Gastroesophageal sphincter (tissue), 3 donors: ENCODE measurements at regions not wholly inside any gene's neighbourhood (a gene's known extent, or its start where the extent isn't known, plus 50 kb on each side); places are given as distances from the start of the nearest gene placed in this dataset.

Experiments used
- EP300 ChIP-seq: sonication (generic); formaldehyde crosslinking; IDR thresholded peaks from one replicate; pipeline ENCODE4 v1.6.1; 2017; ENCODE audit warnings: antibody characterized with exemption, mild to moderate bottlenecking
- POLR2AphosphoS5 ChIP-seq: sonication (generic); formaldehyde crosslinking; IDR thresholded peaks from one replicate; pipeline ENCODE4 v1.6.1; 2017; ENCODE audit warnings: antibody characterized with exemption
- TF ChIP-seq, protein P1 (sequence below), 4 experiments: fragments of 200-600 bp in 2 of 4; fragments of 450-650 bp in 2 of 4; sonication (generic) in 1 of 4; IDR thresholded peaks; one replicate each; pipeline ENCODE4 v1.5.1; 2017 to 2019; ENCODE audit warnings: antibody characterized with exemption in 4 of 4, mild to moderate bottlenecking in 2 of 4, moderate library complexity in 2 of 4

DNA sequence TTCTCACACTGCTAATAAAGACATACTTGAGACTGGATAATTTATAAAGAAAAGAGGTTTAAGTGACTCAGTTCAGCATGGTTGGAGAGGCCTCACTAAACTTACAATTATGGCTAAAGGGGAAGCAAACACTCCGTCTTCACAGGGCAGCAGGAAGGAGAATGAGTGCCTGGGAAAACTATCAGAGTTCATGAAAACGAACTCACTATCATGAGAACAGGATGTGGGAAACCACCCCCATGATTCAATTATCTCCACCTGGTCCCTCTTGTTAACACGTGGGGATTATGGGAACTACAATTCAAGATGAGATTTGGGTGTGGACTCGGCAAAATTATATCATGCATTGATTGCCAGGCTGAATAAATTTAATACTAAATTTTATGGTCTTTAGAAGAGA lies 592.7 kb downstream of the GRXCR1 start:
- TF ChIP-seq, protein P1, sequence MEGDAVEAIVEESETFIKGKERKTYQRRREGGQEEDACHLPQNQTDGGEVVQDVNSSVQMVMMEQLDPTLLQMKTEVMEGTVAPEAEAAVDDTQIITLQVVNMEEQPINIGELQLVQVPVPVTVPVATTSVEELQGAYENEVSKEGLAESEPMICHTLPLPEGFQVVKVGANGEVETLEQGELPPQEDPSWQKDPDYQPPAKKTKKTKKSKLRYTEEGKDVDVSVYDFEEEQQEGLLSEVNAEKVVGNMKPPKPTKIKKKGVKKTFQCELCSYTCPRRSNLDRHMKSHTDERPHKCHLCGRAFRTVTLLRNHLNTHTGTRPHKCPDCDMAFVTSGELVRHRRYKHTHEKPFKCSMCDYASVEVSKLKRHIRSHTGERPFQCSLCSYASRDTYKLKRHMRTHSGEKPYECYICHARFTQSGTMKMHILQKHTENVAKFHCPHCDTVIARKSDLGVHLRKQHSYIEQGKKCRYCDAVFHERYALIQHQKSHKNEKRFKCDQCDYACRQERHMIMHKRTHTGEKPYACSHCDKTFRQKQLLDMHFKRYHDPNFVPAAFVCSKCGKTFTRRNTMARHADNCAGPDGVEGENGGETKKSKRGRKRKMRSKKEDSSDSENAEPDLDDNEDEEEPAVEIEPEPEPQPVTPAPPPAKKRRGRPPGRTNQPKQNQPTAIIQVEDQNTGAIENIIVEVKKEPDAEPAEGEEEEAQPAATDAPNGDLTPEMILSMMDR (IDR thresholded peaks at IDR 0.05) = no peak
- TF ChIP-seq EP300 = no peak
- TF ChIP-seq POLR2AphosphoS5 = no peak
